ENCODE measurements at regions not wholly inside any gene's neighbourhood (a gene's known extent, or its start where the extent isn't known, plus 50 kb on each side); places are given as distances from the start of the nearest gene placed in this dataset.

DNA sequence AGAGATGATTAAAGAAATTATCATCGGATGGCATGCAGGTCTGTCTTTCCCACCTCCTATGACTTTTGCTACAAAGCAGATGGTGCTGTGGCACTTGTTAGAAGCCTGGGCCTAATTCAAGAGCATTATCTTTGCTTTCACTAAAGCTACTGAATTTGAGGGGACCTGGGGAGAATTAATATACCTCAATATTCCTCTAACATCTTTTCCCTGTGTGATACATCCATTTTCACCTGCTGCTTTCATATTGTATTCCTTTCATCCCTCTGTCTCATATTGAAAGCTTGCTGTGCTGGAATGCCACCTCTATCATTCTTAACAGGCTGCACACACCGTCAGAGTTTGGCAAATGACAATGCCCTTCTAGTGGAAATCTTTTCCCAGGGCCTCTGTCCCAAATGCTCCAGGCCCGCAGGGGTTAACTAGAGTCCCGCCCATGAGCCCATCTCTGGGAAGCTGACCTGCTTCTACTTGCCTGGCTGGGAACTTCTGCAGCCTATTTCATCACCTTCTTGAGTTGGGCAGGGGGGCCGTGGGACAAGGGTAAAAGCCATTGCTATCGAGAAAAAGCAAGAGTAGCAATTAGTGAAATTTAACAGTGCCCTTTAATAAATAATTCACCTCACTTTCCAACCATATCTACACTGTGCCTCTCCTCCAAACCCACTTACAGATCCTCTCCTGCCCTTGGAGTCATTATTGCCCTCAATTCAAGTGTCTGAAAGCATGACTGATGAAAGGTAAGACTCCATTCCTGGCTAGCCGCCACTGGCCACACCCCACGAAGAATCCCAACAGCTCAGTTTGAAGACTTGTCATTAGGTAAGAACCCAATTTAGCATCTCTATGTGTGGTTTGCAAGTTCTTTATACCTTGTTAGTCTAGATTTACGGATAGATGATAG lies 126.7 kb upstream of the BTG1 start:
- Histone ChIP-seq H3K27me3 (no peaks in the 10 kb centered on the region), H3K4me3 (no peak overlapping the region), H3K36me3 (no peaks in the 10 kb centered on the region), H3K9me3 (no peaks in the 10 kb centered on the region)
- no peak for DNase-seq

DNA sequence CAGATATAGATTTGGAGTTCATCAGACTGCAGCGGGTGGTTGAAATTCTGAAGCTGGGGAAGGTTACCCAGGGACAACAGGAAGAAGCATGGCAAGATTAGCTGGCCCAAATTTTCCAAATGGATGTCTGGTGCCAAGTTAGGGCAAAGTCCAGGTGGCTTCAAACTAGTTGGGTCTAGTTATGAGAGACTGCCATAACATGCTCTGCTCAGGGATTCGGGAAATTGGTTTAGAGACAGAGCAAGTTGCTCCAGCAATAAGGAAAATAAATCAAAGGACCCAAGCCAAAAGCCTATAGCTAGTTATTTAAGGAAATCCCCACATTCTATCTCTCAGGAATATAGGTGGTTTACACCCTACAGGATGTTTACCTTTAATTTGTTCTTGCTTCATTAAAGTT lies 125.7 kb upstream of the BTG1 start:
- no peaks in the 10 kb centered on the region for H3K9me3 ChIP-seq
- H3K4me3 ChIP-seq = no peak overlapping the region
- no peak for DNase-seq
- no peaks in the 10 kb centered on the region for H3K27me3 ChIP-seq
- H3K36me3 ChIP-seq = no peaks in the 10 kb centered on the region

DNA sequence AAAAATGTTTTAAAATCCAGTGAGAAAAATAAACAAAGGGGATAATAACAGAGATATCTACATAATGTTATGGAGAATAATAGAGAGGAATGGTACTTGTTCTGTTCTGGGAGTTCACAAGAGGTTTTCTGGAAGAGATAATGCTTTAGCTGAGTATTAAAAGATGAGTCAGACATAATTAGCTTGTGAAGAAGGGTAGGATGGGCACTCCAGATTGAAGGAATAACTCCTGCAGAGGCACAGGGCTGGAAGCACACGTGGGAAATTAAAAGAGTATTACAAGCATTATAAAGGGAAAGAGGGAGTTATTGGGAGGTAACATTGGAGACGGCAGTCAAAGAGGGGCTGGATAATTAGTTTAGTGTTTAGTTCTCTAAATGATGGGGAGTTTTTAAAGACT lies 124.9 kb upstream of the BTG1 start:
- Histone ChIP-seq H3K4me3 (no peak overlapping the region), H3K27me3 (no peaks in the 10 kb centered on the region), H3K9me3 (no peaks in the 10 kb centered on the region), H3K36me3 (no peaks in the 10 kb centered on the region)
- DNase-seq = no peak

- H3K4me3 ChIP-seq = no peak overlapping the region
- H3K27me3 ChIP-seq = no peaks in the 10 kb centered on the region
- no peak for DNase-seq
- H3K36me3 ChIP-seq = no peaks in the 10 kb centered on the region
- no peaks in the 10 kb centered on the region for H3K9me3 ChIP-seq
Observed at GRCh38 chr12:92268946-92269345, 123.3 kb upstream of the BTG1 start.

DNA sequence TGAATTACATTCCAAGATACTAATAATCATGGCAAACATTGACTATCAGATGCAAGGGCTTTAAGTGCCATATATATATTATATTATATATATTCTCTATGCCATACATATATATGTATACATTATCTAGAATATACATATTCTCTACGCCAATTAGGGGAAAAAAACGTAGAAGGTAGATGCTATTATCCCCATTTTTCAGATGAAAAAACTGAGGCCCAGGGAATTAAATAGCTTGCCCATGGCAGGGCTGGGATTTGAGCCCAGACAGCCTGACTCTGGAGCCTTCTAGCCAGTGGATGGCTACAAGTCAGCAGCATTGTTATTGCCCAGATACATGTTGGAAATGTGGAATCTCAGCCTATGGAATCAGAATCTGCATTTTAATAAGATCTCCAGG lies 116.0 kb upstream of the BTG1 start:
- Histone ChIP-seq H3K27me3 (no peaks in the 10 kb centered on the region), H3K9me3 (no peaks in the 10 kb centered on the region), H3K4me3 (no peak overlapping the region), H3K36me3 (no peaks in the 10 kb centered on the region)
- no peak for DNase-seq

DNA sequence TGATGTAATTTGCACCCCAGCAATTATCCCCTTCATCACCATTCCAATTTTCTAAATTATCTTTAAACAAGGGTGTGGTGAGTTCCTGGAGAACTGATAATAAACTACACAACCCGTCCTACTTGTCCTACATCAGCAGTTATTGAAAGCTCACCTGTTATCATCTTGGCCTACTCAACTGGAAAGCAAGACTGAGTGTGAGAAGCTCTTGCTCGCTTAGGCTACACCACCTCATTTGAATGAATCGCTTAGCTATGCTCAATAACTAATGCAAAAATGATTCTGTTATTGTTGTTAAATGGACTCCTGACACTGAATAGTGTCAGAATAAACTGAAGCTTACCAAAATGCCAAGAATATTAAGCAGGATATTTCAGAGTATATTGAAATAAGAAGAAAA lies 115.4 kb upstream of the BTG1 start:
- Histone ChIP-seq H3K36me3 (no peaks in the 10 kb centered on the region), H3K27me3 (no peaks in the 10 kb centered on the region), H3K9me3 (no peaks in the 10 kb centered on the region), H3K4me3 (no peak overlapping the region)
- no peak for DNase-seq

DNA sequence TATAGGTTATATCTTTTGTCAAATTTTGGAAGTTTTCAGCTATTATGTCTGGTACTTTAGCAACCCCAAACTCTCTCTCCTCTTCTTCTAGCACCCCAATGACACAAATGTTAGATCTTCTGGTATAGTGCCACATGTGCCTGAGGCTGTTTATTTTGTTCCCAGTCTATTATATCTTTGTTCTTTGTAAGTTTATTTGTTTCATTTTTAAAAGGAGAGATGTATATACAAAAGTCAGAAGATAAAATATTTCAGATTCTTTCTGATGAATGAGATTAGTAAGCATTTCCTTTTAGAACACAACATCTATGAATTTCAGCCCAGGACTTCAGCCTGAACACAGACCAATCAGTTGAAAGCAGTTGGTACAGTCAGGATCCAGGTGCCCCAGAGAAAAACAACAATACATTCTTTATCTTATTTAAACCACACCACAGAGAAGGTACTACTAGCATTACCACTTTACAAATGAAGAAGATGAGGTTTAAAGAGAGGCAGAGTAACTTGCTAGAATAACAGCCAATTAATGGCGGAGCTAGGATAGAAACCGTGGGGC lies 114.1 kb upstream of the BTG1 start:
- H3K9me3 ChIP-seq = no peaks in the 10 kb centered on the region
- H3K4me3 ChIP-seq = no peak overlapping the region
- no peaks in the 10 kb centered on the region for H3K27me3 ChIP-seq
- H3K36me3 ChIP-seq = no peaks in the 10 kb centered on the region
- DNase-seq = no peak

DNA sequence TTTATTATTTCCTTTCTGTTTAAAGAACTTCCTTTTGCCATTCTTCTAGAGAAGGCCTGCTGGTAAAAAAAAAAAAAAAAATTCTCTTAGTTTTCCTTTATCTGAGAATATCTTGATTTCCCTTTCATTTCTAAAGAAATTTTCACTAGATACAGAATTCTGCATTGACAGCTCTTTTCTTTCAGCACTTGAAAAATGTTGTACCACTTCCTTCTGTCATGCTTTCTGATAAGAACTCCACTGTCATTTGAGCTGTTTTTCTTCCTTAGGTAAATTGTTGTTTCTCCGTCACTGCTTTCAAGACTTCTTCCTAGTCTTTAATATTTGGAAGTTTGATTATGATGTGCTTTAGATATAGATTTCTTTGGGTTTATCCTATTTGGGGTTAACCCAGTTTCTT lies 113.6 kb upstream of the BTG1 start:
- Histone ChIP-seq H3K36me3 (no peaks in the 10 kb centered on the region), H3K4me3 (no peak overlapping the region), H3K27me3 (no peaks in the 10 kb centered on the region), H3K9me3 (no peaks in the 10 kb centered on the region)
- no peak for DNase-seq

GRCh38 chr12:92257261-92257660 lies 111.6 kb upstream of the BTG1 start:
- no peak for DNase-seq
- H3K4me3 ChIP-seq = no peak overlapping the region
- no peaks in the 10 kb centered on the region for H3K27me3 ChIP-seq
- no peaks in the 10 kb centered on the region for H3K9me3 ChIP-seq
- no peaks in the 10 kb centered on the region for H3K36me3 ChIP-seq

- no peak for DNase-seq
- Histone ChIP-seq H3K36me3 (no peaks in the 10 kb centered on the region), H3K4me3 (no peak overlapping the region), H3K27me3 (no peaks in the 10 kb centered on the region), H3K9me3 (no peaks in the 10 kb centered on the region)
Observed at GRCh38 chr12:92255741-92256140, 110.1 kb upstream of the BTG1 start.

DNA sequence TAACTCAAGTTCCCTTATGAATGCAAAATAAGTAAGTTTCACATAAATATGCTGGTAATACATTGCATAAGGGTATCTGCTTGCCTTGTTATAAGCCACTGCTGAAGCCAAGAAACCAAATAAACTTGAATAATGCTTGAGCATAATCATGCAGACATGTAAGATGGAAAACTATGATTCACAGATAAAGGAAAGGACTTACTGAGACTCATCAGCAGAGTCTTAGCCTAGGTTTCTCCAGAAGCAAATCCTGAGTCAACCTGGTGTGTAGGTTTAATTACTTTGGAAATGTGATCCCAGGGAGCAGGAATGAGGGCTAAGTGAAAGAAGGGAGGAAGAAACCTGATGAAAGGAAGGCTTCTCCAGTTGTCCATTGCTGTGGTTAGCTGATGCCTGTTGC lies 107.7 kb upstream of the BTG1 start:
- H3K4me3 ChIP-seq = no peak overlapping the region
- H3K27me3 ChIP-seq = no peaks in the 10 kb centered on the region
- H3K36me3 ChIP-seq = no peaks in the 10 kb centered on the region
- no peaks in the 10 kb centered on the region for H3K9me3 ChIP-seq
- no peak for DNase-seq

DNA sequence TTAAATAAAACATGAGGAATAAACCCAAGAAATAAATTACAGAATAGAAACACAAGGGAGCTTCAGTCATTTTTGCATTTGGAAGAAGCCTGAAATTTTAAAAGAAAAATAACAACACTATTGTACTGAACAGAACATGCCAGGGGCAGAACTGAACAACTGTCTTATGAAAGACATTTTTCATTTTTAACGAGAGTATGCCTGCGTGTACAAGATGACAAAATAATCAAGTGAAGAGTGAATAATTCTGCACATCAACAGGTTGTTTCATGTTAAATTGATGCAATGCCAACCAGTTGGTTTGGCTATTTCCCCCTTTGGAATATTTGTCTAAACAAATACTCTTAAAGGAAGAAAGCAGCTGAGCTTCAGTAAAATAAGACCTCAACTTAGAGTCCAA lies 103.3 kb upstream of the BTG1 start:
- H3K36me3 ChIP-seq = no peaks in the 10 kb centered on the region
- DNase-seq = no peak

DNA sequence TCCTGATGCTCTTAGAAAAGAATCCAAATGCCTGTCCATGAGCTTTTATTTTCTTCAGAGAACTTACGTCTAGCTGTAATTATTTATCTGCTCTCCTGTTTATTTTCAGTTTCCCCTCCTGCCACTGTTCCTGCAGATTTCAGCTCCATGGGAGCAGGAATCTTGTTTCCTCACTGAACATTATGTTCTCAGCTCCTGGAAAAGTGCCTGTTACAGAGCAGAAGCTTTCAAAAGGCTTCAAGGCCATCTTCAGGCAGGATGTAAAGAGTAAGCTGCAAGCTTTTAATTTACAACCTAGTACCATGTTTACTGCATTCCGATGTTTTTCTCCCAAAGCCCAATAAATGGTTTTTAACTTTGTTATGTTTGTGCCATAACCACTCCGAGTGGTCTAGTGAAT lies 98.4 kb upstream of the BTG1 start:
- no peak for DNase-seq
- Histone ChIP-seq H3K27me3 (no peaks in the 10 kb centered on the region), H3K9me3 (no peaks in the 10 kb centered on the region), H3K36me3 (no peaks in the 10 kb centered on the region), H3K4me3 (no peak overlapping the region)

More for the DNA sequence above, 103.3 kb upstream of the BTG1 start:
- Histone ChIP-seq H3K9me3 (no peaks in the 10 kb centered on the region), H3K27me3 (no peaks in the 10 kb centered on the region), H3K4me3 (no peak overlapping the region)

GRCh38 chr12:92242907-92243306 lies 97.3 kb upstream of the BTG1 start:
- Histone ChIP-seq H3K36me3 (no peaks in the 10 kb centered on the region), H3K4me3 (no peak overlapping the region), H3K9me3 (no peaks in the 10 kb centered on the region), H3K27me3 (no peaks in the 10 kb centered on the region)
- no peak for DNase-seq

GRCh38 chr12:92237762-92238523 lies 92.3 kb upstream of the BTG1 start:
- no peaks in the 10 kb centered on the region for H3K36me3 ChIP-seq
- H3K27me3 ChIP-seq = no peaks in the 10 kb centered on the region
- H3K4me3 ChIP-seq = no peak overlapping the region
- H3K9me3 ChIP-seq = no peaks in the 10 kb centered on the region
- no peak for DNase-seq

DNA sequence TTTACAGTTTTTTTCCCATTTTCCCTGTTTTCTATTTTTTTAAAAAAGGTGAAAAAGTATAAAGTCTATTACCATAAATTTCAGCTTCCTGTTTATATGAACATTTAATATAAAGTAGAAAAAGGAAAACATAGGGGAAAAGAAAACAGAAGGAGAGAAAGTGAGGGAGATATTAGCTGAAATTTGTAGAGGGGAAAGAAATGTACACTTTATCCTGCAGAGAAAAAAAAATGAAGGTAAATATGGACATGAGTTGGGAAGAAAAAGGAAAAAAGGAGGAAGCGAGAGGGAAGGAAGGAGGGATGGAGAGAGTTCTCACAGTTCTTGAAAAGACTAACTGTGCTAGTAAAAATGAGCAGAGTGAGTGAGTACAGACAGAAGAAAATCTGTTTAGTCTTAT lies 91.6 kb upstream of the BTG1 start:
- no peaks in the 10 kb centered on the region for H3K27me3 ChIP-seq
- H3K36me3 ChIP-seq = no peaks in the 10 kb centered on the region
- DNase-seq = no peak
- no peaks in the 10 kb centered on the region for H3K9me3 ChIP-seq
- no peak overlapping the region for H3K4me3 ChIP-seq

- no peak for DNase-seq
Observed at GRCh38 chr12:92235703-92236472, 90.2 kb upstream of the BTG1 start.

More at GRCh38 chr12:92235703-92236472, 90.2 kb upstream of the BTG1 start:
- Histone ChIP-seq H3K4me3 (no peak overlapping the region), H3K36me3 (no peaks in the 10 kb centered on the region), H3K9me3 (no peaks in the 10 kb centered on the region), H3K27me3 (no peaks in the 10 kb centered on the region)

All from MG63 (cell line).